ENCODE measurements at regions not wholly inside any gene's neighbourhood (a gene's known extent, or its start where the extent isn't known, plus 50 kb on each side); places are given as distances from the start of the nearest gene placed in this dataset.
"Not testable (repeated sequence)": the region's sequence is repeated elsewhere in the genome, so short reads cannot be mapped to it uniquely, and the experiment has no call there.

DNA sequence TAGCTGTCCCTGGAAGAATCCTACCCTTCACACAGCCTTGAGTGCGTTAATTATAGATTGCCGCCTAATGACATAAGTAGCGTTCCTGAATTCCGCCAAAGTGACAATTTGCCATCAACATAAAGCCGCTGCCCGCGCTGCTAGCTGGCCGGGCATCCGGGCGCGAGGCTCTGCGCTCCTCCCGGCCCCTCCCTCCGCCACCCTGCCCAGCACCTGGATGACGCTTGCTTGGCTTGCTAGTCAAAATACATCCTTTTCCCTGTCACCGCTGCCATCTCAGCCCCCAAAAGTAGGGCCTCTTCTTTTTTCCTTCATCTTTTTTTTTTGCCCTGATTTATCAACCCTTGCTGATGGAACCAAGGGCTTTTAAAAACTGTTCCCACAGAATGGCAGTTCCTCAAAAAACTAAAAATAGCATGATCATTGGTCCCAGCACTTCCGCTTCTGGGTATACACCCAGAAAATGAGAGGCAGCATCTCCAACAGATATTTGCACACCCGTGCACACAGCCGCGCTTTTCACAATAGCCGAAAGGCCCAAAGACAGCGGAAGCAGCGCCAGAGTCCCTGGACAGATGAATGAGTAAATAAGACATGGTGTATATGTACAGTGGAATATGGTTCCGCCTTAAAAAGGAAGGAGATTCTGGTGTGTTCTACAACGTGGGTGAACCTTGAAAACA, 235.2 kb downstream of the BCL11B start (continued):
- TF ChIP-seq, protein P1, sequence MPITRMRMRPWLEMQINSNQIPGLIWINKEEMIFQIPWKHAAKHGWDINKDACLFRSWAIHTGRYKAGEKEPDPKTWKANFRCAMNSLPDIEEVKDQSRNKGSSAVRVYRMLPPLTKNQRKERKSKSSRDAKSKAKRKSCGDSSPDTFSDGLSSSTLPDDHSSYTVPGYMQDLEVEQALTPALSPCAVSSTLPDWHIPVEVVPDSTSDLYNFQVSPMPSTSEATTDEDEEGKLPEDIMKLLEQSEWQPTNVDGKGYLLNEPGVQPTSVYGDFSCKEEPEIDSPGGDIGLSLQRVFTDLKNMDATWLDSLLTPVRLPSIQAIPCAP (CRISPR knock-in tag; IDR thresholded peaks at IDR 0.05), result no peak
- TF ChIP-seq NR3C1 (CRISPR knock-in tag; conservative IDR thresholded peaks at IDR 0.05; ENCODE audit: low read depth), result no peak

DNA sequence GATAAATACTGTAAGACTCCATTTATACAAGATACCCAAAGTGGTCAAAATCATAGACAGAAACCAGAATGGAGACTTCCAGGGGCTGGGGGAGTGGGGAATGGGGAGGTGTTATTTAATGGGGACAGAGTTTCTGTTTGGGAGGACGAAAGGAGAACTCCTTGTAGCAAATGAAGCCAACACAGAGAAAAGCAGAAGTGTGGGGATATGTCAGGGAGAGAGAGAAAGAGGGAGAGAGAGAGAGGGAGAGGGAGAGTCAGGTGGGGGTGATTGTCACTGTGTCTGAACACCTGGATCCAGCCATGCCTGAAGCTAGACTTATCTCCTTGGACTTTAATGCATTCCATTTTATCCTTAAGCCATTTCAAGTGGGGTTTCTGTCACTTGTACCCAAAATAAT, 234.7 kb downstream of the BCL11B start:
- H3K36me3 Mint-ChIP-seq; H3K4me3 Mint-ChIP-seq; H3K27me3 Mint-ChIP-seq (ENCODE audit: low read depth); DNase-seq (ENCODE audit: low spot score); POLR2A ChIA-PET; ATAC-seq; H3K9me3 Mint-ChIP-seq; H3K27ac Mint-ChIP-seq: not testable (repeated sequence)
- H3K4me1 Mint-ChIP-seq, result peaks cover 23% of the 10 kb centered on the region
- CTCF ChIA-PET, result interaction anchor here (1.0 to 1.1 kb wide), 4 partner anchors 17 to 151 kb away, joined by 3 to 5 read pairs (median 4); no protein-coding TSS in a partner anchor

DNA sequence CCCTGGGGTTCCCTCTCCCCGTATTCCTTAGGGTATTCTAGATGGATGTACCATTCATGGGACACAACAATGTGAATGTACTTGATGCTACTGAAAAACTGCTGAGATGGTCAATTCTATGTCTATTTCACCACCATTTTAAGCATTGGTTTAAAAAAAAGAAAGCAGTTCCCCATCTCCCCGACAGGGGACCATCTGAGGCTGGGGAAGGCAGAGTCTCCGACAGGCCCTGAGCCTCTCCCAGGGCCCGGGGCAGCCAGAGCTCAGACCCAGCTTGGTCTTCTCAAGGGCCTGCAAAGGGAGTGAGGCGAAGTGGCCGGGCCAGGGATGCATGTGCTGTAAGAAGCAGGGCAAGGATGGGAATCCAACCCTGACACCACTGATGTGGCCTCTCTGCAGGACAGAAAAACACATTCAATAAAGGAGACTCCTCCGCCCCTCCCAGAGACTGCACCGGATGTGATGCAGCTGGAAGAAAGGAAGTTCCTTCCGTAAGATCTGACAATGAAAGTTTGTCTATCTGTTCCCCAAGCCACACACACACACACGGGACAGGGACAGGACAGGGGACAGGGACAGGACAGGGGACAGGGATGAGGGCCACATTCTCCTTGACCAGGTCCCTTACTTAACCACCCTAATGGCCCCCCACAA, 234.1 kb downstream of the BCL11B start:
- H3K27ac Mint-ChIP-seq, result no peak overlapping the region
- no peak overlapping the region for H3K4me3 Mint-ChIP-seq
- peaks cover 23% of the 10 kb centered on the region for H3K4me1 Mint-ChIP-seq
- ChIA-PET POLR2A (no interaction called here), CTCF (interaction anchor here (0.6 to 1.1 kb wide), 11 partner anchors 16 to 237 kb away, joined by 3 to 7 read pairs (median 4); no protein-coding TSS in a partner anchor)
- no peaks in the 10 kb centered on the region for H3K27me3 Mint-ChIP-seq (ENCODE audit: low read depth)
- DNase-seq (ENCODE audit: low spot score), result peak; percentile 56
- peak; percentile 54 for ATAC-seq
- no peaks in the 10 kb centered on the region for H3K36me3 Mint-ChIP-seq
- TF ChIP-seq, protein P2, sequence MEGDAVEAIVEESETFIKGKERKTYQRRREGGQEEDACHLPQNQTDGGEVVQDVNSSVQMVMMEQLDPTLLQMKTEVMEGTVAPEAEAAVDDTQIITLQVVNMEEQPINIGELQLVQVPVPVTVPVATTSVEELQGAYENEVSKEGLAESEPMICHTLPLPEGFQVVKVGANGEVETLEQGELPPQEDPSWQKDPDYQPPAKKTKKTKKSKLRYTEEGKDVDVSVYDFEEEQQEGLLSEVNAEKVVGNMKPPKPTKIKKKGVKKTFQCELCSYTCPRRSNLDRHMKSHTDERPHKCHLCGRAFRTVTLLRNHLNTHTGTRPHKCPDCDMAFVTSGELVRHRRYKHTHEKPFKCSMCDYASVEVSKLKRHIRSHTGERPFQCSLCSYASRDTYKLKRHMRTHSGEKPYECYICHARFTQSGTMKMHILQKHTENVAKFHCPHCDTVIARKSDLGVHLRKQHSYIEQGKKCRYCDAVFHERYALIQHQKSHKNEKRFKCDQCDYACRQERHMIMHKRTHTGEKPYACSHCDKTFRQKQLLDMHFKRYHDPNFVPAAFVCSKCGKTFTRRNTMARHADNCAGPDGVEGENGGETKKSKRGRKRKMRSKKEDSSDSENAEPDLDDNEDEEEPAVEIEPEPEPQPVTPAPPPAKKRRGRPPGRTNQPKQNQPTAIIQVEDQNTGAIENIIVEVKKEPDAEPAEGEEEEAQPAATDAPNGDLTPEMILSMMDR (IDR thresholded peaks at IDR 0.05), result peak; percentile 20; the same call in 1 of the 2 replicates
- TF ChIP-seq GRHL2 (CRISPR knock-in tag; IDR thresholded peaks at IDR 0.05; ENCODE audit: insufficient replicate concordance, severe bottlenecking) (no peak), EMX1 (CRISPR knock-in tag; IDR thresholded peaks at IDR 0.05) (no peak)
- H3K9me3 Mint-ChIP-seq, result peaks cover 3% of the 10 kb centered on the region

DNA sequence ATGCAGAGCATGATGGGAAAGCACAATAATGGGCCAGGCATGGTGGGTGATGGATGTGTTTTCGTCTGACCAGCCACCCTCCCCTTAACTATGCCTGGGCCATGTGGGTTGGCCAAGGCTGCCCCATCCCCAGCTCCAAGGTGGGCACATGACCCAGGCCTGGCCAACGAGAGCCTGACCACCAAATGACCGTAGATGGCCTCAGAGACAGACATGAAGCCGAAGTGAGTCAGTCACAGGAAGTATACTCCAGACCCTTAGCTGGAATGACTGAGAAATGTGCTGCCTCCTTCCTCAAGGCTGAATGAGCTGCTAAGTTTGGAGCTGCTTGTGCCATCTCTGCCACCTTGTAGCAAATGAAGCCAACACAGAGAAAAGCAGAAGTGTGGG, 233.6 kb downstream of the BCL11B start:
- H3K27me3 Mint-ChIP-seq (ENCODE audit: low read depth), result no peaks in the 10 kb centered on the region
- no peaks in the 10 kb centered on the region for H3K36me3 Mint-ChIP-seq
- ChIA-PET POLR2A (no interaction called here), CTCF (interaction anchor here (0.6 to 1.1 kb wide), 11 partner anchors 16 to 236 kb away, joined by 3 to 7 read pairs (median 4); no protein-coding TSS in a partner anchor)
- no peak for DNase-seq (ENCODE audit: low spot score)
- H3K27ac Mint-ChIP-seq, result no peak overlapping the region
- no peak overlapping the region for H3K4me3 Mint-ChIP-seq
- ATAC-seq, result no peak
- H3K9me3 Mint-ChIP-seq, result no peaks in the 10 kb centered on the region
- peaks cover 23% of the 10 kb centered on the region for H3K4me1 Mint-ChIP-seq
- TF ChIP-seq, protein P3, sequence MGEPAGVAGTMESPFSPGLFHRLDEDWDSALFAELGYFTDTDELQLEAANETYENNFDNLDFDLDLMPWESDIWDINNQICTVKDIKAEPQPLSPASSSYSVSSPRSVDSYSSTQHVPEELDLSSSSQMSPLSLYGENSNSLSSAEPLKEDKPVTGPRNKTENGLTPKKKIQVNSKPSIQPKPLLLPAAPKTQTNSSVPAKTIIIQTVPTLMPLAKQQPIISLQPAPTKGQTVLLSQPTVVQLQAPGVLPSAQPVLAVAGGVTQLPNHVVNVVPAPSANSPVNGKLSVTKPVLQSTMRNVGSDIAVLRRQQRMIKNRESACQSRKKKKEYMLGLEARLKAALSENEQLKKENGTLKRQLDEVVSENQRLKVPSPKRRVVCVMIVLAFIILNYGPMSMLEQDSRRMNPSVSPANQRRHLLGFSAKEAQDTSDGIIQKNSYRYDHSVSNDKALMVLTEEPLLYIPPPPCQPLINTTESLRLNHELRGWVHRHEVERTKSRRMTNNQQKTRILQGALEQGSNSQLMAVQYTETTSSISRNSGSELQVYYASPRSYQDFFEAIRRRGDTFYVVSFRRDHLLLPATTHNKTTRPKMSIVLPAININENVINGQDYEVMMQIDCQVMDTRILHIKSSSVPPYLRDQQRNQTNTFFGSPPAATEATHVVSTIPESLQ (CRISPR knock-in tag; IDR thresholded peaks at IDR 0.05), result no peak

DNA sequence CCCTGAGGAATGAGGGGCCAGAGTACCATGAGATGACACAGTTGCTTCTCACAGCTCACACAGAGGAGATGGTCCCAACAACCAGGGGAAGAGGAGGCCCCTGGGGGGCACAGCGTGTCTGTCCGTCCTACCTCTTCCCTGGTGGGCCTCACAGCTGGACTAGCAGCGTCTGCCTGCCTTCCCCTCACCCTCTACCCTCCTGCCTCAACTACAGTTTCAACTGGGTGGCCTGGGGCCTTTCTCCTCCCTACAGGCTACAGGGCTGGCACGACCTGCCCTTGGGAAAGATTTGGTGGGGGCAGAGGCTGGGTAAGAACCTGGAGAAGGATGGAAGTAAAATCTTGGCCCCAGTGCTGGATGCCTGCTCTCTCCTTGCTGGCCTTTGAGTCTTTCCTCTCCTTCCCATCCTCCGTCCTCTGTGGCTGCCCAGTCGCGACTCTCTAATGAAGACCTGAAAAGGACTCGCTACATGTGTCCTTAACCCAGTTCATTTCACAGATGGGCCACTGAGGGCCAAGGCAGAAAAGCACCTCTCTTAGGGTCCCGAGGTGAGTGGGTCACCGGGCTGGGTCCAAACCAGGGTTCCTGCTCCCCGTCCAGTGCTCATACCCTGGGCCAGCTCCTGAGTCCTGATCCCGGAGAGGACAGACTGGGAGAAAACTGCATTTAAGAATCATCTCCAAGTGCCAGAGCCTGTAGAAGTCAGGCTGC, 232.5 kb downstream of the BCL11B start:
- no peaks in the 10 kb centered on the region for H3K27me3 Mint-ChIP-seq (ENCODE audit: low read depth)
- H3K27ac Mint-ChIP-seq, result no peak overlapping the region
- ATAC-seq (no peak), DNase-seq (ENCODE audit: low spot score) (no peak)
- H3K4me1 Mint-ChIP-seq, result peaks cover 23% of the 10 kb centered on the region
- H3K4me3 Mint-ChIP-seq, result no peak overlapping the region
- ChIA-PET POLR2A (no interaction called here), CTCF (interaction anchor here (1.1 kb wide), 1 partner anchor 227 kb away, joined by 5 read pairs; no protein-coding TSS in a partner anchor)
- peaks cover 5% of the 10 kb centered on the region for H3K9me3 Mint-ChIP-seq
- H3K36me3 Mint-ChIP-seq, result no peaks in the 10 kb centered on the region
- TF ChIP-seq, protein P4, sequence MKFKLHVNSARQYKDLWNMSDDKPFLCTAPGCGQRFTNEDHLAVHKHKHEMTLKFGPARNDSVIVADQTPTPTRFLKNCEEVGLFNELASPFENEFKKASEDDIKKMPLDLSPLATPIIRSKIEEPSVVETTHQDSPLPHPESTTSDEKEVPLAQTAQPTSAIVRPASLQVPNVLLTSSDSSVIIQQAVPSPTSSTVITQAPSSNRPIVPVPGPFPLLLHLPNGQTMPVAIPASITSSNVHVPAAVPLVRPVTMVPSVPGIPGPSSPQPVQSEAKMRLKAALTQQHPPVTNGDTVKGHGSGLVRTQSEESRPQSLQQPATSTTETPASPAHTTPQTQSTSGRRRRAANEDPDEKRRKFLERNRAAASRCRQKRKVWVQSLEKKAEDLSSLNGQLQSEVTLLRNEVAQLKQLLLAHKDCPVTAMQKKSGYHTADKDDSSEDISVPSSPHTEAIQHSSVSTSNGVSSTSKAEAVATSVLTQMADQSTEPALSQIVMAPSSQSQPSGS (CRISPR knock-in tag; IDR thresholded peaks at IDR 0.05; ENCODE audit: borderline replicate concordance, low read depth), result no peak
- TF ChIP-seq ZNF396 (CRISPR knock-in tag; IDR thresholded peaks at IDR 0.05; ENCODE audit: borderline replicate concordance) (no peak), GTF2I (CRISPR knock-in tag; conservative IDR thresholded peaks at IDR 0.05) (no peak), ZNF263 (CRISPR knock-in tag; IDR thresholded peaks at IDR 0.05; ENCODE audit: low read depth) (no peak)
- TF ChIP-seq, protein P5, sequence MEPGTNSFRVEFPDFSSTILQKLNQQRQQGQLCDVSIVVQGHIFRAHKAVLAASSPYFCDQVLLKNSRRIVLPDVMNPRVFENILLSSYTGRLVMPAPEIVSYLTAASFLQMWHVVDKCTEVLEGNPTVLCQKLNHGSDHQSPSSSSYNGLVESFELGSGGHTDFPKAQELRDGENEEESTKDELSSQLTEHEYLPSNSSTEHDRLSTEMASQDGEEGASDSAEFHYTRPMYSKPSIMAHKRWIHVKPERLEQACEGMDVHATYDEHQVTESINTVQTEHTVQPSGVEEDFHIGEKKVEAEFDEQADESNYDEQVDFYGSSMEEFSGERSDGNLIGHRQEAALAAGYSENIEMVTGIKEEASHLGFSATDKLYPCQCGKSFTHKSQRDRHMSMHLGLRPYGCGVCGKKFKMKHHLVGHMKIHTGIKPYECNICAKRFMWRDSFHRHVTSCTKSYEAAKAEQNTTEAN (CRISPR knock-in tag; IDR thresholded peaks at IDR 0.05), result no peak
- TF ChIP-seq, protein P6, sequence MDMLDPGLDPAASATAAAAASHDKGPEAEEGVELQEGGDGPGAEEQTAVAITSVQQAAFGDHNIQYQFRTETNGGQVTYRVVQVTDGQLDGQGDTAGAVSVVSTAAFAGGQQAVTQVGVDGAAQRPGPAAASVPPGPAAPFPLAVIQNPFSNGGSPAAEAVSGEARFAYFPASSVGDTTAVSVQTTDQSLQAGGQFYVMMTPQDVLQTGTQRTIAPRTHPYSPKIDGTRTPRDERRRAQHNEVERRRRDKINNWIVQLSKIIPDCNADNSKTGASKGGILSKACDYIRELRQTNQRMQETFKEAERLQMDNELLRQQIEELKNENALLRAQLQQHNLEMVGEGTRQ (CRISPR knock-in tag; IDR thresholded peaks at IDR 0.05), result no peak

All from WTC11 (cell line).